ENCODE measurements at regions not wholly inside any gene's neighbourhood (a gene's known extent, or its start where the extent isn't known, plus 50 kb on each side); places are given as distances from the start of the nearest gene placed in this dataset.

- Histone ChIP-seq H2AFZ (no peak overlapping the region), H3K4me2 (no peak overlapping the region), H3K4me3 (no peak overlapping the region), H4K20me1 (ENCODE audit: insufficient read depth, poor library complexity, severe bottlenecking) (no peaks in the 10 kb centered on the region), H3K36me3 (replicated peaks; ENCODE audit: insufficient read depth, low read depth) (no peaks in the 10 kb centered on the region), H3K27me3 (no peaks in the 10 kb centered on the region), H3K4me1 (ENCODE audit: insufficient read depth) (no peaks in the 10 kb centered on the region), H3K27ac (no peak overlapping the region), H3K79me2 (no peaks in the 10 kb centered on the region), H3K9me2 (replicated peaks; ENCODE audit: insufficient read depth) (no peaks in the 10 kb centered on the region), H3K9me3 (ENCODE audit: low read depth) (no peaks in the 10 kb centered on the region)
- 61% methylated on average over 3 of the region's 3 CpGs for WGBS (ENCODE audit: low lambda C conversion rate, missing lambda C conversion rate)
- no peak for DNase-seq (ENCODE audit: low spot score)
- no peak for TF ChIP-seq EZH2phosphoT487 (IDR thresholded peaks at IDR 0.05; ENCODE audit: low read depth, severe bottlenecking, unreplicated experiment)
- no peak for TF ChIP-seq CTCF (IDR thresholded peaks at IDR 0.05; ENCODE audit: poor library complexity)
- no peak for TF ChIP-seq EZH2 (IDR thresholded peaks at IDR 0.05; ENCODE audit: borderline replicate concordance)
Measured at GRCh38 chrX:122501652-122502051, 682.4 kb upstream of the GRIA3 start.

GRCh38 chrX:122504026-122504425 is 680.1 kb upstream of the GRIA3 start:
- no peak for DNase-seq (ENCODE audit: low spot score)
- H3K4me1 ChIP-seq (ENCODE audit: insufficient read depth) = no peaks in the 10 kb centered on the region
- WGBS (ENCODE audit: low lambda C conversion rate, missing lambda C conversion rate) = 63% methylated on average over 3 of the region's 3 CpGs
- no peak overlapping the region for H2AFZ ChIP-seq
- no peaks in the 10 kb centered on the region for H3K79me2 ChIP-seq
- no peak overlapping the region for H3K27ac ChIP-seq
- no peaks in the 10 kb centered on the region for H3K27me3 ChIP-seq
- no peaks in the 10 kb centered on the region for H3K9me2 ChIP-seq (replicated peaks; ENCODE audit: insufficient read depth)
- no peaks in the 10 kb centered on the region for H3K9me3 ChIP-seq (ENCODE audit: low read depth)
- no peaks in the 10 kb centered on the region for H4K20me1 ChIP-seq (ENCODE audit: insufficient read depth, poor library complexity, severe bottlenecking)
- no peak overlapping the region for H3K4me2 ChIP-seq
- H3K36me3 ChIP-seq (replicated peaks; ENCODE audit: insufficient read depth, low read depth) = no peaks in the 10 kb centered on the region
- no peak for TF ChIP-seq CTCF (IDR thresholded peaks at IDR 0.05; ENCODE audit: poor library complexity)
- no peak for TF ChIP-seq EZH2phosphoT487 (IDR thresholded peaks at IDR 0.05; ENCODE audit: low read depth, severe bottlenecking, unreplicated experiment)
- no peak for TF ChIP-seq EZH2 (IDR thresholded peaks at IDR 0.05; ENCODE audit: borderline replicate concordance)
- no peak overlapping the region for H3K4me3 ChIP-seq

- no peaks in the 10 kb centered on the region for H3K9me2 ChIP-seq (replicated peaks; ENCODE audit: insufficient read depth)
- no peak for DNase-seq (ENCODE audit: low spot score)
- no peaks in the 10 kb centered on the region for H3K27me3 ChIP-seq
- TF ChIP-seq EZH2phosphoT487 (IDR thresholded peaks at IDR 0.05; ENCODE audit: low read depth, severe bottlenecking, unreplicated experiment) (no peak), EZH2 (IDR thresholded peaks at IDR 0.05; ENCODE audit: borderline replicate concordance) (no peak), CTCF (IDR thresholded peaks at IDR 0.05; ENCODE audit: poor library complexity) (no peak)
- no peak overlapping the region for H3K27ac ChIP-seq
- no peak overlapping the region for H3K4me3 ChIP-seq
- no peaks in the 10 kb centered on the region for H3K4me1 ChIP-seq (ENCODE audit: insufficient read depth)
- no peaks in the 10 kb centered on the region for H3K79me2 ChIP-seq
- 88% methylated on average over 3 of the region's 3 CpGs for whole genome bisulfite sequencing (ENCODE audit: low lambda C conversion rate, missing lambda C conversion rate)
- H3K4me2 ChIP-seq = no peak overlapping the region
- no peak overlapping the region for H2AFZ ChIP-seq
- no peaks in the 10 kb centered on the region for H3K36me3 ChIP-seq (replicated peaks; ENCODE audit: insufficient read depth, low read depth)
- H3K9me3 ChIP-seq (ENCODE audit: low read depth) = no peaks in the 10 kb centered on the region
- H4K20me1 ChIP-seq (ENCODE audit: insufficient read depth, poor library complexity, severe bottlenecking) = no peaks in the 10 kb centered on the region
Measured at GRCh38 chrX:122512561-122513072, 671.5 kb upstream of the GRIA3 start.

- no peaks in the 10 kb centered on the region for H3K79me2 ChIP-seq
- TF ChIP-seq EZH2phosphoT487 (IDR thresholded peaks at IDR 0.05; ENCODE audit: low read depth, severe bottlenecking, unreplicated experiment) (no peak), EZH2 (IDR thresholded peaks at IDR 0.05; ENCODE audit: borderline replicate concordance) (no peak), CTCF (IDR thresholded peaks at IDR 0.05; ENCODE audit: poor library complexity) (no peak)
Measured at GRCh38 chrX:122517786-122518185, 666.3 kb upstream of the GRIA3 start.

More at GRCh38 chrX:122517786-122518185, 666.3 kb upstream of the GRIA3 start:
- H4K20me1 ChIP-seq (ENCODE audit: insufficient read depth, poor library complexity, severe bottlenecking) = no peaks in the 10 kb centered on the region
- no peak overlapping the region for H3K4me3 ChIP-seq
- no peaks in the 10 kb centered on the region for H3K9me2 ChIP-seq (replicated peaks; ENCODE audit: insufficient read depth)
- no peak overlapping the region for H2AFZ ChIP-seq
- no peaks in the 10 kb centered on the region for H3K27me3 ChIP-seq
- H3K9me3 ChIP-seq (ENCODE audit: low read depth) = no peaks in the 10 kb centered on the region
- no peaks in the 10 kb centered on the region for H3K36me3 ChIP-seq (replicated peaks; ENCODE audit: insufficient read depth, low read depth)
- no peak overlapping the region for H3K27ac ChIP-seq
- no peaks in the 10 kb centered on the region for H3K4me1 ChIP-seq (ENCODE audit: insufficient read depth)
- DNase-seq (ENCODE audit: low spot score) = no peak
- H3K4me2 ChIP-seq = no peak overlapping the region

Measured in hepatocyte (in vitro differentiated cells).